ENCODE measurements at regions not wholly inside any gene's neighbourhood (a gene's known extent, or its start where the extent isn't known, plus 50 kb on each side); places are given as distances from the start of the nearest gene placed in this dataset.

- intact Hi-C loops (cut with micrococcal nuclease), result no loop called here
- ATAC-seq (no peak), DNase-seq (no peak)
- Histone ChIP-seq H3K9me3 (ENCODE audit: control insufficient read depth, insufficient read depth, low read length) (no peaks in the 10 kb centered on the region), H3K4me1 (ENCODE audit: control insufficient read depth, insufficient read depth, low read length) (no peaks in the 10 kb centered on the region), H3K36me3 (ENCODE audit: control insufficient read depth, insufficient read depth, low read length) (no peaks in the 10 kb centered on the region), H3K27ac (ENCODE audit: low read length) (no peak overlapping the region), H3K27me3 (ENCODE audit: control insufficient read depth, insufficient read depth, low read length) (peaks cover 2% of the 10 kb centered on the region), H3K4me3 (ENCODE audit: low read length) (no peak overlapping the region)
- TF ChIP-seq CTCF (IDR thresholded peaks at IDR 0.05), result no peak
- Mint-ChIP-seq H3K27me3 (ENCODE audit: low read depth in 2 of 2) (peaks cover 0 to 2% of the 10 kb centered on the region in 2 donors), H3K4me1 (no peaks in the 10 kb centered on the region), H3K4me3 (no peak overlapping the region), H3K36me3 (no peaks in the 10 kb centered on the region), H3K27ac (no peak overlapping the region), H3K9me3 (peaks cover 0 to 2% of the 10 kb centered on the region in 2 donors)
- 90% methylated on average over 15 of the region's 15 CpGs for WGBS (ENCODE audit: insufficient coverage)
These were observed 2396.8 kb upstream of the C9orf72 start for GRCh38 chr9:29969856-29970647.

GRCh38 chr9:29974197-29974596, 2400.9 kb upstream of the C9orf72 start:
- no peaks in the 10 kb centered on the region for H3K4me1 ChIP-seq (ENCODE audit: control insufficient read depth, insufficient read depth, low read length)
- Mint-ChIP-seq H3K27me3 (ENCODE audit: low read depth in 2 of 2) (no peaks in the 10 kb centered on the region), H3K36me3 (no peaks in the 10 kb centered on the region), H3K9me3 (no peaks in the 10 kb centered on the region), H3K4me1 (no peaks in the 10 kb centered on the region), H3K4me3 (no peak overlapping the region), H3K27ac (no peak overlapping the region)
- no peak for DNase-seq
- H3K9me3 ChIP-seq (ENCODE audit: control insufficient read depth, insufficient read depth, low read length), result no peaks in the 10 kb centered on the region
- no peak for TF ChIP-seq CTCF (IDR thresholded peaks at IDR 0.05)
- H3K27me3 ChIP-seq (ENCODE audit: control insufficient read depth, insufficient read depth, low read length), result peaks cover 2% of the 10 kb centered on the region
- no peaks in the 10 kb centered on the region for H3K36me3 ChIP-seq (ENCODE audit: control insufficient read depth, insufficient read depth, low read length)
- no peak for ATAC-seq
- no peak overlapping the region for H3K27ac ChIP-seq (ENCODE audit: low read length)
- intact Hi-C loops (cut with micrococcal nuclease), result no loop called here
- WGBS (ENCODE audit: insufficient coverage), result no CpG with 5 or more reads among the region's 1 CpG
- no peak overlapping the region for H3K4me3 ChIP-seq (ENCODE audit: low read length)

- 95% methylated on average over 3 of the region's 4 CpGs for WGBS (ENCODE audit: insufficient coverage)
- Histone ChIP-seq H3K9me3 (ENCODE audit: control insufficient read depth, insufficient read depth, low read length) (no peaks in the 10 kb centered on the region), H3K4me1 (ENCODE audit: control insufficient read depth, insufficient read depth, low read length) (no peaks in the 10 kb centered on the region), H3K4me3 (ENCODE audit: low read length) (no peak overlapping the region), H3K27ac (ENCODE audit: low read length) (no peak overlapping the region), H3K36me3 (ENCODE audit: control insufficient read depth, insufficient read depth, low read length) (no peaks in the 10 kb centered on the region), H3K27me3 (ENCODE audit: control insufficient read depth, insufficient read depth, low read length) (peaks cover 2% of the 10 kb centered on the region)
- H3K36me3 Mint-ChIP-seq, result no peaks in the 10 kb centered on the region
- H3K9me3 Mint-ChIP-seq, result peaks cover 2% of the 10 kb centered on the region in 2 donors
- no peaks in the 10 kb centered on the region for H3K27me3 Mint-ChIP-seq (ENCODE audit: low read depth in 2 of 2)
- H3K27ac Mint-ChIP-seq, result no peak overlapping the region
- intact Hi-C loops (cut with micrococcal nuclease), result no loop called here
- ATAC-seq (no peak), DNase-seq (no peak)
- no peak for TF ChIP-seq CTCF (IDR thresholded peaks at IDR 0.05)
- no peaks in the 10 kb centered on the region for H3K4me1 Mint-ChIP-seq
- H3K4me3 Mint-ChIP-seq, result no peak overlapping the region
These were observed 2403.7 kb upstream of the C9orf72 start for GRCh38 chr9:29976981-29977380.

- no peaks in the 10 kb centered on the region for H3K36me3 Mint-ChIP-seq
- TF ChIP-seq CTCF (IDR thresholded peaks at IDR 0.05), result no peak
- H3K27ac Mint-ChIP-seq, result no peak overlapping the region
- no peak for DNase-seq
- Histone ChIP-seq H3K4me3 (ENCODE audit: low read length) (no peak overlapping the region), H3K27me3 (ENCODE audit: control insufficient read depth, insufficient read depth, low read length) (no peaks in the 10 kb centered on the region), H3K9me3 (ENCODE audit: control insufficient read depth, insufficient read depth, low read length) (no peaks in the 10 kb centered on the region), H3K27ac (ENCODE audit: low read length) (no peak overlapping the region), H3K4me1 (ENCODE audit: control insufficient read depth, insufficient read depth, low read length) (no peaks in the 10 kb centered on the region), H3K36me3 (ENCODE audit: control insufficient read depth, insufficient read depth, low read length) (no peaks in the 10 kb centered on the region)
- H3K4me1 Mint-ChIP-seq, result no peaks in the 10 kb centered on the region
- H3K27me3 Mint-ChIP-seq (ENCODE audit: low read depth in 2 of 2), result no peaks in the 10 kb centered on the region
- 71% methylated on average over 3 of the region's 4 CpGs for WGBS (ENCODE audit: insufficient coverage)
- H3K9me3 Mint-ChIP-seq, result peaks cover 2 to 4% of the 10 kb centered on the region in 2 donors
- no peak for ATAC-seq
- no peak overlapping the region for H3K4me3 Mint-ChIP-seq
- intact Hi-C loops (cut with micrococcal nuclease), result no loop called here
These were observed 2403.4 kb upstream of the ACO1 start for GRCh38 chr9:29981013-29981412.
